ENCODE measurements at regions not wholly inside any gene's neighbourhood (a gene's known extent, or its start where the extent isn't known, plus 50 kb on each side); places are given as distances from the start of the nearest gene placed in this dataset.
"Not testable (repeated sequence)": the region's sequence is repeated elsewhere in the genome, so short reads cannot be mapped to it uniquely, and the experiment has no call there.

- DNase-seq (ENCODE audit: low read depth) = no peak
- H3K4me3 ChIP-seq (ENCODE audit: low read length) = no peak overlapping the region
- no peak for TF ChIP-seq CTCF (conservative IDR thresholded peaks at IDR 0.05; ENCODE audit: low read depth, low read length)
Measured at GRCh38 chr5:173487300-173487699, 129.2 kb downstream of the BOD1 start.

- DNase-seq (ENCODE audit: low read depth) = no peak
- no peak overlapping the region for H3K4me3 ChIP-seq (ENCODE audit: low read length)
- no peak for TF ChIP-seq CTCF (conservative IDR thresholded peaks at IDR 0.05; ENCODE audit: low read depth, low read length)
Measured at GRCh38 chr5:173486355-173487225, 129.9 kb downstream of the BOD1 start.

- no peak for TF ChIP-seq CTCF (conservative IDR thresholded peaks at IDR 0.05; ENCODE audit: low read depth, low read length)
- DNase-seq (ENCODE audit: low read depth) = no peak
- H3K4me3 ChIP-seq (ENCODE audit: low read length) = no peak overlapping the region
Measured at GRCh38 chr5:173484569-173484968, 131.9 kb downstream of the BOD1 start.

GRCh38 chr5:173483599-173483998 lies 132.9 kb downstream of the BOD1 start:
- H3K4me3 ChIP-seq (ENCODE audit: low read length); DNase-seq (ENCODE audit: low read depth): not testable (repeated sequence)

GRCh38 chr5:173483160-173483559 lies 133.3 kb downstream of the BOD1 start:
- no peak for DNase-seq (ENCODE audit: low read depth)
- no peak for TF ChIP-seq CTCF (conservative IDR thresholded peaks at IDR 0.05; ENCODE audit: low read depth, low read length)
- no peak overlapping the region for H3K4me3 ChIP-seq (ENCODE audit: low read length)

GRCh38 chr5:173481821-173482220 lies 134.6 kb downstream of the BOD1 start:
- TF ChIP-seq CTCF (conservative IDR thresholded peaks at IDR 0.05; ENCODE audit: low read depth, low read length) = no peak
- no peak overlapping the region for H3K4me3 ChIP-seq (ENCODE audit: low read length)
- DNase-seq (ENCODE audit: low read depth) = no peak

- no peak overlapping the region for H3K4me3 ChIP-seq (ENCODE audit: low read length)
- no peak for TF ChIP-seq CTCF (conservative IDR thresholded peaks at IDR 0.05; ENCODE audit: low read depth, low read length)
- DNase-seq (ENCODE audit: low read depth) = no peak
Measured at GRCh38 chr5:173480896-173481295, 135.6 kb downstream of the BOD1 start.
